ENCODE measurements at regions not wholly inside any gene's neighbourhood (a gene's known extent, or its start where the extent isn't known, plus 50 kb on each side); places are given as distances from the start of the nearest gene placed in this dataset.
"Not testable (repeated sequence)": the region's sequence is repeated elsewhere in the genome, so short reads cannot be mapped to it uniquely, and the experiment has no call there.

DNA sequence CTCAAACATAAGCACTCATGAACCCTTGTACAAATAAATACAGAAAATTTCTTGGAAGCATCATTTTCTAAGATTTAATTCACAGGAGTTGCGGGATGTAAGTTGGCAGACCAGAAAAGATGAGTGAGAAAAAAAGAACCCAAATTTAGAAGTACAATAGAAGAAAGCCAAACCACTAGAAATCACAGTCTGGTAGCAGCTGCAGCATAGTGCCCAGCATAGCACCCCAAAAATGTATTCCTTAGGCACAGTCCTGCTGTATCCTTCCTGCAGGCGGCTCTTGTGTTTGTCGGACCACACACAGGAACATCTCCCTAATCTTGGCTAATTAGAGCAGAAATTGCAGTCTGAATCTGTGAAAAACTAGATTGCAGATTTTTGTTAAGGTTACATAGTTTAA lies 208.5 kb upstream of the TRPM3 start:
- DNase-seq: no peak
- Mint-ChIP-seq H3K27ac (no peak overlapping the region), H3K36me3 (no peaks in the 10 kb centered on the region), H3K9me3 (no peaks in the 10 kb centered on the region), H3K27me3 (peaks cover 23% of the 10 kb centered on the region), H3K4me1 (no peaks in the 10 kb centered on the region), H3K4me3 (no peak overlapping the region)

DNA sequence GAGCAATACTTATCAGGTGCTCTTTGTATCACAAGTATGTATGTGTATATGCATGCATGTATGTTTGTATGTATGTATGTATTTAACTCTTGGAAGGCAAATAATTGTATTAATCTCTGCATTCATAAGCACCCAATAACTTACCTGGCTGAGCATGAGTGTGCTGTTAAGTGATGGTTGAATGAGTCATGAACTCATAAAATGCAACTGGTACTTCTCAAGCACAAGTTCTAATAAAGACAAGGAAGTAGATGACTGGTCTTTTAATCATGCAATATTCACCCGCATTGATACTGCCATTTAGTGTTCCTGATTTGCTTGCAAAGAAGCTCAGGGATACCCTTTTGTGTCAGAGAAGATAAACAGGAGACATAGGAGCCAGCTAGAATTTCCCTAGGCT lies 204.9 kb upstream of the TRPM3 start:
- Mint-ChIP-seq H3K36me3 (no peaks in the 10 kb centered on the region), H3K9me3 (no peaks in the 10 kb centered on the region), H3K4me3 (no peak overlapping the region), H3K27ac (no peak overlapping the region), H3K4me1 (no peaks in the 10 kb centered on the region), H3K27me3 (peaks cover 12% of the 10 kb centered on the region)
- no peak for DNase-seq

- H3K27me3 Mint-ChIP-seq: peaks cover 8% of the 10 kb centered on the region
Observed at GRCh38 chr9:71323357-71323756, 201.9 kb upstream of the TRPM3 start.

DNA sequence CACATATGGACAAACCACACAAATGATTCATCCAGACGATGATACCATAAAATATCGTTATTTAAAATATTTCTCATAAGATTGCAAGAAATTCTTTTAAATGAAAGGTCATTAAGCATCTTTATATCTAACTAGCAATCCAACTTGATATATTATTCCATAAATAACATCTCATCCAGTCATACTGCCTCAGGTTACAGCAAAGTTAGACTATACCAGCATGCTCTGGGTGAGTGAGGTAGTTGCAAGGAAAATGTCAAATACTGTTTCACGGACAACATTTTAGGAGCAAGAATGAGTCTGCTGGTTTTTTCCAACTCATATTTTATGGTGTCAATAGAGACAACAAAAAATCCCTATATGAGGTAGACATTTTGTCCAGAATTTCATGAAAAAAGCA lies 200.9 kb upstream of the TRPM3 start:
- Mint-ChIP-seq H3K4me1 (no peaks in the 10 kb centered on the region), H3K9me3 (no peaks in the 10 kb centered on the region), H3K27me3 (peaks cover 5% of the 10 kb centered on the region), H3K36me3 (no peaks in the 10 kb centered on the region), H3K4me3 (no peak overlapping the region), H3K27ac (no peak overlapping the region)
- DNase-seq: no peak

More at GRCh38 chr9:71323357-71323756, 201.9 kb upstream of the TRPM3 start:
- no peaks in the 10 kb centered on the region for H3K9me3 Mint-ChIP-seq
- H3K4me3 Mint-ChIP-seq: no peak overlapping the region
- no peaks in the 10 kb centered on the region for H3K36me3 Mint-ChIP-seq
- H3K27ac Mint-ChIP-seq: no peak overlapping the region
- DNase-seq: no peak
- H3K4me1 Mint-ChIP-seq: no peaks in the 10 kb centered on the region

GRCh38 chr9:71308454-71308853 lies 187.0 kb upstream of the TRPM3 start:
- Mint-ChIP-seq H3K9me3 (no peaks in the 10 kb centered on the region), H3K4me3 (no peak overlapping the region), H3K4me1 (no peaks in the 10 kb centered on the region), H3K27me3 (peaks cover 9% of the 10 kb centered on the region), H3K36me3 (no peaks in the 10 kb centered on the region), H3K27ac (no peak overlapping the region)
- no peak for DNase-seq

DNA sequence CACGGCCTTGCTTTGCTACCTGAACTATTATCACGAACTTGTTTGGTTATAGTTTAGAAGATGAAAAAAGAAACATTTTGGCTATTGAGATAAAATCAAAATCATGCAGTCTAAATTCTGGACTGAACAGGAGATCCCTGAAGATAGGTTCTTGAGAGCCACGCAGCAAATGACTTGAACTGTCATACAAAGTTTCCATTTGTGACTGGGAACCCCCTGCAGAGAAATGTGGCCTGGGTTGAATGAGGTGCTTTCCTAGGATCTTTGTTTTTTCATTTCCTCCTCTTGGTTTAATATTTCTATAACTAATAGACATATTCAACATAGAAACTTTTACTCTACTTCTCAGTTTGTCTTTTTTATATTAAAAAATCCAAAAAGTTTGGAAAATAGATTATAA lies 184.7 kb upstream of the TRPM3 start:
- Mint-ChIP-seq H3K4me3 (no peak overlapping the region), H3K4me1 (no peaks in the 10 kb centered on the region), H3K36me3 (no peaks in the 10 kb centered on the region), H3K9me3 (no peaks in the 10 kb centered on the region), H3K27me3 (peaks cover 9% of the 10 kb centered on the region), H3K27ac (no peak overlapping the region)
- DNase-seq: no peak

- H3K36me3 Mint-ChIP-seq: no peaks in the 10 kb centered on the region
- H3K4me1 Mint-ChIP-seq: peaks cover 2% of the 10 kb centered on the region
- no peak overlapping the region for H3K27ac Mint-ChIP-seq
- H3K9me3 Mint-ChIP-seq: no peaks in the 10 kb centered on the region
- peaks cover 9% of the 10 kb centered on the region for H3K27me3 Mint-ChIP-seq
- DNase-seq: no peak
- no peak overlapping the region for H3K4me3 Mint-ChIP-seq
Observed at GRCh38 chr9:71303351-71303750, 181.9 kb upstream of the TRPM3 start.

DNA sequence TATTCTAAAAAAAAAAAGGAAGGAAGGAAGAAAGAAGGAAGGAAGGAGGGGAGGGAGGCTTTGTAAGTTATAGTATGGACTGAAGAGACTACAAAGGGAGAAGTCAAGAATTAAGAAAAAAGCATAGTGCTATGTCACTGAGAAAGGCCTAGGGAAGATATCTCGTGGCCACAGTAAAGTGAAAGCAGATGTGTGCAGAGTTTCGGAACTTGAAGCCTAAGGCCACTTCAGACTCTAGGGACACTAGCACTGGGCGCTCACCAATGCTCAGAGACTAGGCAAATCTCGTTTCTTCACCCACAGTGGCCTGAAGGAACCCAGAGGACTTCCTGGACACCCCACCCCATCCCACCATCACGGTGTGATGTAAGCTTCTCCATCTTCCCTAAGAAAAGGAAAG lies 181.4 kb upstream of the TRPM3 start:
- Mint-ChIP-seq H3K4me3 (no peak overlapping the region), H3K4me1 (peaks cover 2% of the 10 kb centered on the region), H3K9me3 (no peaks in the 10 kb centered on the region), H3K27ac (no peak overlapping the region), H3K27me3 (peaks cover 9% of the 10 kb centered on the region), H3K36me3 (no peaks in the 10 kb centered on the region)
- DNase-seq: no peak

DNA sequence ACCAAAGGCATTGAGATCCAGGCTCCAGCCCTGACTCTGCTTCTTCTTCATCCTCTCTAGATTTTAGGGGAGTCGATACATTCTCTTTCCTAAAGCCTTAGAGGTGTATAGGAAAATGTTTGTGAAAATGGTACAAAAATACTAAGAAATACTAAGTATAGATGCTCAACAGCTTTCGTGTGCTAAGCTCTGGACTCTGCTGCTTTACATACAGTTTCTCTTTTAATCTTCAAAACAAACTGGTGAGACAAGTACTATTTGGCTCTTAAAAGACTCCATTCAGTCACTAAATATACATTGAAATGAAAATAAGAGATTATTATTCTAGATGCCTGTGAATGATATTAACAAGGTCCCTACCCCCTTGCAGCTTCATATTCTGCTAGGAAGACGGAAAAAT lies 174.5 kb upstream of the TRPM3 start:
- peaks cover 8% of the 10 kb centered on the region for H3K27me3 Mint-ChIP-seq
- H3K4me3 Mint-ChIP-seq: no peak overlapping the region
- H3K36me3 Mint-ChIP-seq: no peaks in the 10 kb centered on the region
- H3K4me1 Mint-ChIP-seq: peaks cover 2% of the 10 kb centered on the region
- no peak for DNase-seq
- H3K9me3 Mint-ChIP-seq: no peaks in the 10 kb centered on the region
- H3K27ac Mint-ChIP-seq: no peak overlapping the region

DNA sequence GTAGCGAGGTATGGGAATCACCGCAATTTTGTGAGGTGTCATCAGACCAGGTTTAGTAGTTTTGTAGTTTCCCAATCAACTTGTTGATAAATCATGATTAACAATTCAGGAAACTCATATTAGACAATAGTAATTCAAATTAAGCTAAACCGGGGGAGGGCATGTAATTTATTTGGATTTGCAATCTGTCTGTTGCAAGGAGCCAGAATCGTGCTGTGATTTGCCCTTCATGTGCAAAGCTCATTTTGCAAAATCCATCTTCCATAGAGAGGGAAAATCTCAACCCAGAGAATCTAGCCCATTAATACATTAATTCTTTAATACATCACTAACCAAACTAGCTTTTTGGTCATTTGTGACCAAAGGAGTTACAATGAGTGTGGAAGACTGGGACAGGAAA lies 164.7 kb upstream of the TRPM3 start:
- H3K4me1 Mint-ChIP-seq: no peaks in the 10 kb centered on the region
- no peak for DNase-seq
- H3K4me3 Mint-ChIP-seq: no peak overlapping the region
- no peaks in the 10 kb centered on the region for H3K9me3 Mint-ChIP-seq
- H3K36me3 Mint-ChIP-seq: no peaks in the 10 kb centered on the region
- H3K27me3 Mint-ChIP-seq: peaks cover 8% of the 10 kb centered on the region
- no peak overlapping the region for H3K27ac Mint-ChIP-seq

- Mint-ChIP-seq H3K27me3 (peaks cover 8% of the 10 kb centered on the region), H3K9me3 (no peaks in the 10 kb centered on the region), H3K4me3 (no peak overlapping the region), H3K27ac (no peak overlapping the region), H3K4me1 (no peaks in the 10 kb centered on the region), H3K36me3 (no peaks in the 10 kb centered on the region)
- DNase-seq: peak; percentile 8
Observed at GRCh38 chr9:71285191-71285656, 163.8 kb upstream of the TRPM3 start.

DNA sequence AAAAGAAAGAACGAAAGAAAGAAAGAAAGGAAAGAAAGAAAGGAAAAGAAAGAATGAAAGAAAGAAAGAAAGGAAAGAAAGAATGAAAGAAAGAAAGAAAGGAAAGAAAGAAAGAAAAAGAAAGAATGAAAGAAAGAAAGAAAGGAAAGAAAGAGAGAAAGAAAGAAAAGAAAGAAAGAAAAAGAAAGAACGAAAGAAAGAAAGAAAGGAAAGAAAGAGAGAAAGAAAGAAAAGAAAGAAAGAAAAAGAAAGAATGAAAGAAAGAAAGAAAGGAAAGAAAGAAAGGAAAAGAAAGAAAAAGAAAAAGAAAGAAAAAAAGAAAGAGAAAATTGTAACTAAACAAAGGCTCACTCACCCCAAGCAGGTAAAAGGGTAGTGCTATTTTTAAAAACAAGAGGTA lies 160.7 kb upstream of the TRPM3 start:
- not testable (repeated sequence) for DNase-seq, H3K36me3 Mint-ChIP-seq, H3K27me3 Mint-ChIP-seq, H3K27ac Mint-ChIP-seq, H3K9me3 Mint-ChIP-seq, H3K4me1 Mint-ChIP-seq, H3K4me3 Mint-ChIP-seq

GRCh38 chr9:71279151-71279739 lies 157.8 kb upstream of the TRPM3 start:
- Mint-ChIP-seq H3K27ac (no peak overlapping the region), H3K27me3 (peaks cover 6% of the 10 kb centered on the region), H3K4me3 (no peak overlapping the region), H3K36me3 (no peaks in the 10 kb centered on the region), H3K9me3 (no peaks in the 10 kb centered on the region), H3K4me1 (no peaks in the 10 kb centered on the region)
- no peak for DNase-seq

- Mint-ChIP-seq H3K27me3 (peaks cover 12% of the 10 kb centered on the region), H3K9me3 (no peaks in the 10 kb centered on the region), H3K4me3 (no peak overlapping the region), H3K27ac (no peak overlapping the region), H3K36me3 (no peaks in the 10 kb centered on the region), H3K4me1 (no peaks in the 10 kb centered on the region)
- no peak for DNase-seq
Observed at GRCh38 chr9:71273613-71274012, 152.2 kb upstream of the TRPM3 start.

- Mint-ChIP-seq H3K36me3 (no peaks in the 10 kb centered on the region), H3K4me1 (no peaks in the 10 kb centered on the region), H3K9me3 (no peaks in the 10 kb centered on the region), H3K27me3 (peaks cover 9% of the 10 kb centered on the region), H3K4me3 (no peak overlapping the region), H3K27ac (no peak overlapping the region)
- DNase-seq: no peak
Observed at GRCh38 chr9:71271602-71272001, 150.2 kb upstream of the TRPM3 start.

GRCh38 chr9:71270554-71270953 lies 149.1 kb upstream of the TRPM3 start:
- no peaks in the 10 kb centered on the region for H3K4me1 Mint-ChIP-seq
- H3K9me3 Mint-ChIP-seq: no peaks in the 10 kb centered on the region
- peaks cover 5% of the 10 kb centered on the region for H3K27me3 Mint-ChIP-seq
- H3K27ac Mint-ChIP-seq: no peak overlapping the region
- no peak for DNase-seq
- no peaks in the 10 kb centered on the region for H3K36me3 Mint-ChIP-seq
- H3K4me3 Mint-ChIP-seq: no peak overlapping the region

DNA sequence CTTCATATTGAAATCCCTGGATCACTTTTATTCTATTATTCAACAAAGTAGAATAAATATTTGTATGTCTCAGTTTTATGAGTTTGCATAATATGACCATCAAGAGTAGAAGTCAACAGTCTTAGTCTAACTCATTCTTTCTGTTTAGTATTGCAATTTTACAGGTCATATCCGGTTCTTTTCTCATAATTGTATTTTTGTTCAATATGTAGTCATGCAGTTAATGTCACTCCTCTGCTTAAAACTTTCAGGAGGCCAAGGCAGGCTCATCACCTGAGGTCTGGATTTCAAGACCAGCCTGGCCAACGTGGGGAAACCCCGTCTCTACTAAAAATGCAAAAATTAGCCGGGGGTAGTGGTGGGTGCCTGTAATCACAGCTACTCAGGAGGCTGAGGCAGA lies 148.4 kb upstream of the TRPM3 start:
- DNase-seq: no peak
- H3K9me3 Mint-ChIP-seq: no peaks in the 10 kb centered on the region
- H3K4me3 Mint-ChIP-seq: no peak overlapping the region

More for the DNA sequence above, 148.4 kb upstream of the TRPM3 start:
- Mint-ChIP-seq H3K4me1 (no peaks in the 10 kb centered on the region), H3K27me3 (peaks cover 5% of the 10 kb centered on the region), H3K36me3 (no peaks in the 10 kb centered on the region), H3K27ac (no peak overlapping the region)
